ENCODE measurements at regions not wholly inside any gene's neighbourhood (a gene's known extent, or its start where the extent isn't known, plus 50 kb on each side); places are given as distances from the start of the nearest gene placed in this dataset.

DNA sequence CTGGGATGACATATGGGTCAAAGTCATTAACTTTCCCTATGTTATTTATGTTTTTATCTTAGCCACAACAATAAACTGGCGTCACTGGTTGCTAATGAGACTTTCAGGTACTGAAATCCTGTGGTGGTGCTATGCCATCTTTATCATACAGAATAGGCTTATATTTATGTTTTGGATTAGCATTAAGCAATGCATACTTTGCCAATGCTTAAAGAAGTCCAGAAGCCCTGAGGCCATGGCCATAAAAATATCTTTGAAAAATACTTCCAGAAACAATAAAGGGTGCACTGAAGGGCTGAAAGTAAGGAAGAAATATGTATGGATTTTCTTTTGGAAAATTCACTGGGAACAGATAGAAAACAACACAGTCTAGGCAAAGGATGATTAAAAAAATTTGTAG lies 304.6 kb upstream of the SLC10A2 start:
- TF ChIP-seq POLR2A (IDR thresholded peaks at IDR 0.05): no peak
- TF ChIP-seq, protein P1, sequence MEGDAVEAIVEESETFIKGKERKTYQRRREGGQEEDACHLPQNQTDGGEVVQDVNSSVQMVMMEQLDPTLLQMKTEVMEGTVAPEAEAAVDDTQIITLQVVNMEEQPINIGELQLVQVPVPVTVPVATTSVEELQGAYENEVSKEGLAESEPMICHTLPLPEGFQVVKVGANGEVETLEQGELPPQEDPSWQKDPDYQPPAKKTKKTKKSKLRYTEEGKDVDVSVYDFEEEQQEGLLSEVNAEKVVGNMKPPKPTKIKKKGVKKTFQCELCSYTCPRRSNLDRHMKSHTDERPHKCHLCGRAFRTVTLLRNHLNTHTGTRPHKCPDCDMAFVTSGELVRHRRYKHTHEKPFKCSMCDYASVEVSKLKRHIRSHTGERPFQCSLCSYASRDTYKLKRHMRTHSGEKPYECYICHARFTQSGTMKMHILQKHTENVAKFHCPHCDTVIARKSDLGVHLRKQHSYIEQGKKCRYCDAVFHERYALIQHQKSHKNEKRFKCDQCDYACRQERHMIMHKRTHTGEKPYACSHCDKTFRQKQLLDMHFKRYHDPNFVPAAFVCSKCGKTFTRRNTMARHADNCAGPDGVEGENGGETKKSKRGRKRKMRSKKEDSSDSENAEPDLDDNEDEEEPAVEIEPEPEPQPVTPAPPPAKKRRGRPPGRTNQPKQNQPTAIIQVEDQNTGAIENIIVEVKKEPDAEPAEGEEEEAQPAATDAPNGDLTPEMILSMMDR (IDR thresholded peaks at IDR 0.05): no peak
- H3K27ac ChIP-seq: no peak overlapping the region
- H3K27me3 ChIP-seq: no peaks in the 10 kb centered on the region
- intact Hi-C loops (cut with DNase I): no loop called here
- no peaks in the 10 kb centered on the region for H3K36me3 ChIP-seq
- no peak for DNase-seq
- H3K4me1 ChIP-seq: no peaks in the 10 kb centered on the region
- H3K4me3 ChIP-seq (replicated peaks in 1 of 3): no peak overlapping the region
- 80 to 90% methylated on average over 1 of the region's 1 CpG for WGBS, 2 donors
- no peaks in the 10 kb centered on the region for H3K9me3 ChIP-seq

DNA sequence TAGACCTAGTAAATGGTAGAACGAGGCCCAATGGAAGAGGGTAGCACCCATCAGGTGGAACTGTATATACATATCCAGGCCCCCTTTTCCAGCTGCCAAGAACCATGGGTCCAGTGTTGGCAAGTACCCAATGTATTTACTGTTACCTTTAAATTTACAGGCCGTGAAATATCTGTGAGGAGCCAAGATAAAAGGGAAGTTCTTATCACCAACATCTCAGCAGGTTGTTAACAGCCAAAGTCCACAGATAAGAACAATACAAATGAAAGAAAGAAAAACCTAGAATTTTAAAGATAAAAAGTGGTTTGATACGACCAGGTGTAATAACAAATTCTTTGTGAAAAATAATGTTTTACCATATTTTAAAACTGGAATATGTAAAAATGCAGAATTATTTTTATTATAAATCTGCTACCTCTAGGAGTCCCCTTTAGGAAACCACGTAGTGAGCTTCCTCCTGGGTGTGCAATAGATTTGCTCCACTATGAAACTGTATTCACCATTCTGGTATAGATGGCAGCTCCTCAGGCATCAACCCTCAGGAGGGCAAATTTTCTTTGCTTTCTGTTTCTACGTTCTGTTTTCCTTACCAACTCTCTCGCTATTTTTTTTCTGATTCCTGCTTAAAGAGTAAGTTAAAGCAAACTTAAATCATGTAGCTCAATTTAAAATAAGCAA lies 292.2 kb upstream of the SLC10A2 start:
- no peaks in the 10 kb centered on the region for H3K9me3 ChIP-seq
- WGBS, 2 donors: 59 to 66% methylated on average over 6 of the region's 6 CpGs

DNA sequence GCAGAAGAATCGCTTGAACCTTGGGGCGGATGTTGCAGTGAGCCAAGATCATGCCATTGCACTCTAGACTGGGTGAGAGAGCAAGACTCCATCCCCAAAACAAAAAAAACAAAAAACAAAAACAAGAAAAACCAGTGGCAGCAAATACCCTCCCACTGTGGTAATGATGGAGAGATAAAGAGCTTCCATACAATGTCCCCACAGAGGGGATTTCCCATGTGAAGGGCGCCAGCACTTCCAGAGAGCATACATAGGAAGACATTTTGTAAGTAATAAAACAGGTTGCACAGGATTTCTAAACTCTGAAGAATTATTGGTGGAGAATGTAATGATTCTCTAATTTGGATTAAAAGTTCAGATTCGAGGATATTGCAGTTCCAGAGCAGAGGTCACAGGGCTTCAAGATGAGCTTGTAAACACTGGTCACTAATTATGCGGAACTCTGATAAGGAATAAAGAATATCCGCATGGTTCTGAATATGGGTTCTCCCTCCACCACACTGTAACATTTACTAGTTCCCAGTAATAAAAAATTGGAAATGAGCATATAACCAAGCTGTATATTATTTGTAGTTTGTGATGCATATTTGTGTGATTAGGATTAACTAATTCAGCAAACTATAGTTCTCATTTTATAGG lies 290.1 kb upstream of the SLC10A2 start:
- no peak for DNase-seq
- Histone ChIP-seq H3K27me3 (no peaks in the 10 kb centered on the region), H3K4me1 (no peaks in the 10 kb centered on the region), H3K4me3 (replicated peaks in 1 of 3) (no peak overlapping the region), H3K9me3 (no peaks in the 10 kb centered on the region), H3K36me3 (no peaks in the 10 kb centered on the region), H3K27ac (no peak overlapping the region)
- intact Hi-C loops (cut with DNase I): no loop called here
- TF ChIP-seq, protein P1 (IDR thresholded peaks at IDR 0.05): no peak
- TF ChIP-seq POLR2A (IDR thresholded peaks at IDR 0.05): no peak
- WGBS, 2 donors: 87 to 89% methylated on average over 6 of the region's 6 CpGs

More for the DNA sequence above, 292.2 kb upstream of the SLC10A2 start:
- Histone ChIP-seq H3K27me3 (no peaks in the 10 kb centered on the region), H3K27ac (no peak overlapping the region), H3K4me1 (no peaks in the 10 kb centered on the region), H3K4me3 (replicated peaks in 1 of 3) (no peak overlapping the region), H3K36me3 (no peaks in the 10 kb centered on the region)
- TF ChIP-seq, protein P1 (IDR thresholded peaks at IDR 0.05): no peak
- TF ChIP-seq POLR2A (IDR thresholded peaks at IDR 0.05): no peak
- intact Hi-C loops (cut with DNase I): no loop called here
- no peak for DNase-seq

DNA sequence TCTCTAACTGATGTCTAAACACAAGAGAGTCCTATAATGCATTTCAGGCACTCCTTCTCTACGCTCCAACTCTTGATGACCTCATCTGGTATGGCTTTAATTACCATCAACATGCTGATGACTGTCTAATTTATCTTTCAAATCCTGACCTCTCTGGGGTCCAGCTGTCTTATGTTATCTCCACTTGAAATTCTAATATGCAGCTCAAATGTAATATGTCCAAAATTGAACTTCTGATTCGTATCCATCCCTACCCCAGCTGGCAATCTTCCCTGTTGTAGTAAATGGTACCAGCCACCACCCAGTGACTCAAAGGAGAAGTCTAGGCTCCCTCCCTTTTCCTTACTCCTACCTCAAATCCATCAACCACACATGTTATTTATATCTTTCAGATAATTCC lies 288.0 kb upstream of the SLC10A2 start:
- Histone ChIP-seq H3K27me3 (no peaks in the 10 kb centered on the region), H3K9me3 (no peaks in the 10 kb centered on the region), H3K4me1 (no peaks in the 10 kb centered on the region), H3K4me3 (replicated peaks in 1 of 3) (no peak overlapping the region), H3K36me3 (no peaks in the 10 kb centered on the region), H3K27ac (no peak overlapping the region)
- WGBS, 2 donors: 70 to 83% methylated on average over 2 of the region's 2 CpGs
- no peak for DNase-seq
- intact Hi-C loops (cut with DNase I): no loop called here
- no peak for TF ChIP-seq POLR2A (IDR thresholded peaks at IDR 0.05)
- TF ChIP-seq, protein P1 (IDR thresholded peaks at IDR 0.05): no peak

DNA sequence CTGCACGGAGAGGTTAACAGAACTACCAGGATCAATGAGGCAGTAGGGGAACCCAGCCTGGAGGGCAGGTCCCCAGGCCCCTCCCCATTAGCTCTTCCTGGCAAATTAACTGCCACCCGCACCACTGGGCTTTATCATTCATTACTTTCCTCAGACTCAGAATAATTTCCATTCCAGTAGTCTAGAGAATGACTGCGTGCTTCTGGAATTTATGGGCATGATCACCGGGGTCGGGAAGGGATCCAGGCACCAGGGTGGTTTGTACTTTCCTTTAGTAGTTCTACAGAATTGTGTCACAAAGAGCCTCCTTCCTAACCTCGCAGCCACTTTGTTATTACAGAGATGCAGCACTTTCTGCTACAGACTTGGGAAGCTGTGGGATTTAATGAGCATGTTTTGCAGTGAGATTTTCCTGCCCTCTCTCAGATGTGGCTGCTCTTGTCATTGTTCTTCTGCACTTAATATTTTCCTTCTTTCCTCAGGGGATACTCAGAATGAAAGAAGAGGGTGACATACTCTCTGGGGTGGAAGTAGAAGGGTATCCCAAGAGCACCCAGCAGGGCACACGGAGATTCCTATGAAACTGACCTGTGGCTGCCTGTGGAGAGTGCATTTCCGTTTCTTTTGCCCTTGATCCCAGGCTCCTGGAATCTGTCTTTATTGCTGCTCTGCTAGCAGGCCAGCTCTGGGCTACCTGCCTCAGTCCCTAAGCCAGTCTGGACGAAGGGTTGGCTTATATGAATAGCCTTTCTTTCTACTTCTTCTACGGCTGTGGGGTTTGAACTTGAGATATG lies 285.0 kb upstream of the SLC10A2 start:
- Histone ChIP-seq H3K27ac (no peak overlapping the region), H3K27me3 (no peaks in the 10 kb centered on the region)
- intact Hi-C loops (cut with DNase I): no loop called here

More for the DNA sequence above, 285.0 kb upstream of the SLC10A2 start:
- no peaks in the 10 kb centered on the region for H3K4me1 ChIP-seq
- H3K9me3 ChIP-seq: no peaks in the 10 kb centered on the region
- H3K36me3 ChIP-seq: no peaks in the 10 kb centered on the region
- no peak overlapping the region for H3K4me3 ChIP-seq (replicated peaks in 1 of 3)
- WGBS, 2 donors: 45 to 57% methylated on average over 10 of the region's 10 CpGs
- no peak for TF ChIP-seq POLR2A (IDR thresholded peaks at IDR 0.05)
- TF ChIP-seq, protein P1 (IDR thresholded peaks at IDR 0.05): no peak
- DNase-seq: no peak

Measured in thyroid gland (tissue), 4 donors.